ENCODE measurements at regions not wholly inside any gene's neighbourhood (a gene's known extent, or its start where the extent isn't known, plus 50 kb on each side); places are given as distances from the start of the nearest gene placed in this dataset.
A peak's percentile ranks its signal among the peaks of the same experiment; 100 is the strongest.
"Not testable (repeated sequence)": the region's sequence is repeated elsewhere in the genome, so short reads cannot be mapped to it uniquely, and the experiment has no call there.

- intact Hi-C loops (cut with DNase I), result no loop called here
- DNase-seq, result no peak
Measured at GRCh38 chr17:70956726-70957125, 787.4 kb downstream of the KCNJ2 start.

- no peak for DNase-seq
- intact Hi-C loops (cut with DNase I), result no loop called here
Measured at GRCh38 chr17:70961341-70961740, 792.0 kb downstream of the KCNJ2 start.

- intact Hi-C loops (cut with DNase I), result no loop called here
- DNase-seq, result no peak
Measured at GRCh38 chr17:70968302-70968701, 799.0 kb downstream of the KCNJ2 start.

- intact Hi-C loops (cut with DNase I), result no loop called here
- no peak for DNase-seq
Measured at GRCh38 chr17:70969521-70970034, 800.2 kb downstream of the KCNJ2 start.

- no peak for DNase-seq
- intact Hi-C loops (cut with DNase I), result no loop called here
Measured at GRCh38 chr17:70976447-70976846, 807.1 kb downstream of the KCNJ2 start.

GRCh38 chr17:70984873-70985272 lies 815.5 kb downstream of the KCNJ2 start:
- no peak for DNase-seq
- intact Hi-C loops (cut with DNase I), result no loop called here

GRCh38 chr17:70987867-70988340 lies 818.6 kb downstream of the KCNJ2 start:
- DNase-seq, result no peak
- intact Hi-C loops (cut with DNase I), result no loop called here

GRCh38 chr17:70988622-70989021 lies 819.3 kb downstream of the KCNJ2 start:
- intact Hi-C loops (cut with DNase I), result no loop called here
- no peak for DNase-seq

GRCh38 chr17:70989280-70989679 lies 819.9 kb downstream of the KCNJ2 start:
- no peak for DNase-seq
- intact Hi-C loops (cut with DNase I), result no loop called here

GRCh38 chr17:70994194-70994593 lies 824.9 kb downstream of the KCNJ2 start:
- intact Hi-C loops (cut with DNase I), result no loop called here
- DNase-seq, result no peak

- intact Hi-C loops (cut with DNase I), result no loop called here
- no peak for DNase-seq
Measured at GRCh38 chr17:70995997-70996396, 826.7 kb downstream of the KCNJ2 start.

- intact Hi-C loops (cut with DNase I), result no loop called here
- DNase-seq, result no peak
Measured at GRCh38 chr17:71003736-71004135, 834.4 kb downstream of the KCNJ2 start.

GRCh38 chr17:71004413-71004812 lies 835.1 kb downstream of the KCNJ2 start:
- DNase-seq, result no peak
- intact Hi-C loops (cut with DNase I), result no loop called here

GRCh38 chr17:71011391-71011790 lies 842.1 kb downstream of the KCNJ2 start:
- intact Hi-C loops (cut with DNase I), result no loop called here
- no peak for DNase-seq

GRCh38 chr17:71019699-71020098 lies 850.4 kb downstream of the KCNJ2 start:
- no peak for DNase-seq
- intact Hi-C loops (cut with DNase I), result no loop called here

GRCh38 chr17:71022758-71023157 lies 853.4 kb downstream of the KCNJ2 start:
- no peak for DNase-seq
- intact Hi-C loops (cut with DNase I), result no loop called here

GRCh38 chr17:71023249-71024030 lies 854.1 kb downstream of the KCNJ2 start:
- peak in 1 of 42 donors; percentile 8 for DNase-seq
- intact Hi-C loops (cut with DNase I), result no loop called here

GRCh38 chr17:71024172-71024571 lies 854.8 kb downstream of the KCNJ2 start:
- DNase-seq, result no peak
- intact Hi-C loops (cut with DNase I), result no loop called here

GRCh38 chr17:71024969-71025368 lies 855.6 kb downstream of the KCNJ2 start:
- intact Hi-C loops (cut with DNase I), result no loop called here

GRCh38 chr17:71029246-71029645 lies 859.9 kb downstream of the KCNJ2 start:
- intact Hi-C loops (cut with DNase I), result no loop called here
- DNase-seq, result no peak

More at GRCh38 chr17:71024969-71025368, 855.6 kb downstream of the KCNJ2 start:
- DNase-seq, result no peak

- DNase-seq; intact Hi-C loops (cut with DNase I): not testable (repeated sequence)
Measured at GRCh38 chr17:71031286-71031685, 862.0 kb downstream of the KCNJ2 start.
